Neuronal stem cell (in vitro differentiated cells): ENCODE measurements at regions not wholly inside any gene's neighbourhood (a gene's known extent, or its start where the extent isn't known, plus 50 kb on each side); places are given as distances from the start of the nearest gene placed in this dataset.

ENCODE experiments used
- DNase-seq: peaks from one replicate; pipeline ENCODE4 v3.0.0-alpha.2; 2013; ENCODE audit warnings: low spot score
- H2AFZ ChIP-seq: one replicate; pipeline ENCODE4 v1.6.1; 2013; ENCODE audit warnings: mild to moderate bottlenecking, low read length, inconsistent platforms
- H2AK5ac ChIP-seq: 2 replicates; pipeline ENCODE4 v1.6.1; 2013; ENCODE audit warnings: low read depth, mild to moderate bottlenecking, inconsistent platforms, low read length, moderate library complexity, mixed read lengths
- H2BK120ac ChIP-seq: 2 replicates; pipeline ENCODE4 v1.6.1; 2013; ENCODE audit warnings: low read depth, mild to moderate bottlenecking, inconsistent platforms, low read length, moderate library complexity, mixed read lengths
- H2BK12ac ChIP-seq: one replicate; pipeline ENCODE4 v1.6.1; 2013; ENCODE audit warnings: low read length, inconsistent platforms
- H2BK15ac ChIP-seq: 2 replicates; pipeline ENCODE4 v1.6.1; 2013; ENCODE audit warnings: mild to moderate bottlenecking, low read length, inconsistent platforms, mixed read lengths
- H2BK5ac ChIP-seq: one replicate; pipeline ENCODE4 v1.6.1; 2013; ENCODE audit warnings: inconsistent platforms, mild to moderate bottlenecking, low read length, moderate library complexity
- H3K14ac ChIP-seq: one replicate; pipeline ENCODE4 v1.6.1; 2013; ENCODE audit warnings: low read length, inconsistent platforms
- H3K18ac ChIP-seq: 2 replicates; pipeline ENCODE4 v1.6.1; 2013; ENCODE audit warnings: low read length, inconsistent platforms
- H3K23ac ChIP-seq: 2 replicates; pipeline ENCODE4 v1.6.1; 2013; ENCODE audit warnings: low read depth, mild to moderate bottlenecking, mixed read lengths, low read length, inconsistent platforms; ENCODE audit not compliant: poor library complexity
- H3K27ac ChIP-seq: replicated peaks from 3 replicates; pipeline ENCODE4 v1.5.1; 2013; ENCODE audit warnings: low read length, inconsistent platforms
- H3K27me3 ChIP-seq, 3 experiments: 2 replicates each; pipeline ENCODE4 v1.6.1; 2013; ENCODE audit warnings: low read length in 3 of 3, mild to moderate bottlenecking in 2 of 3, inconsistent platforms in 1 of 3, low read depth in 1 of 3, mixed read lengths in 1 of 3, moderate library complexity in 1 of 3; ENCODE audit not compliant: control insufficient read depth in 3 of 3, insufficient read depth in 3 of 3
- H3K36me3 ChIP-seq, 2 donors: replicated peaks in 1 of 2; 2 replicates each; pipeline ENCODE4 v1.6.1; 2013; ENCODE audit warnings: low read length in 2 of 2; ENCODE audit not compliant: control insufficient read depth in 2 of 2, insufficient read depth in 2 of 2
- H3K4ac ChIP-seq: 2 replicates; pipeline ENCODE4 v1.6.1; 2013; ENCODE audit warnings: inconsistent platforms, mild to moderate bottlenecking, low read length, moderate library complexity
- H3K4me1 ChIP-seq, 2 donors: 1 replicate in 1 of 2; 2 replicates in 1 of 2; pipeline ENCODE4 v1.6.1; 2013; ENCODE audit warnings: low read length in 2 of 2, low read depth in 1 of 2; ENCODE audit not compliant: control insufficient read depth in 2 of 2, insufficient read depth in 1 of 2
- H3K4me2 ChIP-seq: one replicate; pipeline ENCODE4 v1.6.1; 2013; ENCODE audit warnings: mild to moderate bottlenecking, low read length, inconsistent platforms; ENCODE audit not compliant: insufficient read depth, poor library complexity, severe bottlenecking
- H3K4me3 ChIP-seq, 2 donors: 2 replicates each; pipeline ENCODE4 v1.5.1; 2013; ENCODE audit warnings: low read length in 2 of 2, mild to moderate bottlenecking in 2 of 2, inconsistent platforms in 1 of 2, moderate library complexity in 1 of 2
- H3K79me1 ChIP-seq: one replicate; pipeline ENCODE4 v1.6.1; 2013; ENCODE audit warnings: low read depth, mild to moderate bottlenecking, inconsistent platforms, low read length, moderate library complexity
- H3K9ac ChIP-seq: one replicate; pipeline ENCODE4 v1.6.1; 2013; ENCODE audit warnings: mild to moderate bottlenecking, low read depth, low read length, inconsistent platforms; ENCODE audit not compliant: poor library complexity
- H3K9me3 ChIP-seq, 2 donors: replicated peaks in 1 of 2; 2 replicates each; pipeline versions ENCODE3 to v1.6.1; 2013; ENCODE audit warnings: low read length in 2 of 2, mild to moderate bottlenecking in 2 of 2, inconsistent platforms in 1 of 2, low read depth in 1 of 2, mixed read lengths in 1 of 2, moderate library complexity in 1 of 2; ENCODE audit not compliant: control insufficient read depth in 2 of 2, insufficient read depth in 1 of 2
- H4K8ac ChIP-seq: one replicate; pipeline ENCODE4 v1.6.1; 2013; ENCODE audit warnings: low read depth, mild to moderate bottlenecking, inconsistent platforms, low read length, moderate library complexity
- H4K91ac ChIP-seq: one replicate; pipeline ENCODE4 v1.6.1; 2013; ENCODE audit warnings: low read length, low read depth, mild to moderate bottlenecking, inconsistent platforms; ENCODE audit not compliant: poor library complexity
- WGBS, 2 donors: extraction: QIAGEN DNeasy Blood & Tissue Kit; methylation state at CpG; one replicate each; pipeline ENCODE4 v1.1.7; 2013; ENCODE audit warnings: missing lambda C conversion rate in 2 of 2, mixed read lengths in 1 of 2; ENCODE audit not compliant: insufficient read length in 2 of 2, insufficient replicate concordance in 1 of 2; ENCODE audit errors: extremely low coverage in 2 of 2; 5-methylcytosine and 5-hydroxymethylcytosine counted together

DNA sequence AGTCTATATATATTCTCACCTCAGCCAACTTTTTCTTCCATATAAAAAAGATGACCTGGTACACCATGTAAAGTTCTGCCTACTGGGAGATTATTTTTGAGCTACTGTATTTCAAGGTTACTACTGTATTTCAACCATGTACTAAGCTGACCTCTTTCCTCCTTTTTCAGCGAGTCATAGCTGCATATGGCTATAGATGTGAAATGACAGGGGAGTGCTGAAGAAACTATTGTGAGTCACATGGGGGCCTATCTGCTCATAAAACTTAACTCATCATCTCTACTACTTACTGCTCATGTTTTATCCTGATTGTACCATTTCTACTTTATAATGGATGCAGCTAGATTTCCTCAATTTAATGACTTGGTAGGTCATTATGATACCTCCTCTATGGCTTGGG lies 571.4 kb upstream of the ATP2B1 start:
- Histone ChIP-seq H2BK15ac (no peak overlapping the region), H3K9me3 (peaks cover 3 to 5% of the 10 kb centered on the region in 2 donors), H2BK120ac (no peak overlapping the region), H3K79me1 (no peaks in the 10 kb centered on the region), H2BK12ac (no peak overlapping the region), H3K36me3 (no peaks in the 10 kb centered on the region), H3K4ac (no peak overlapping the region), H3K27ac (no peak overlapping the region), H3K27me3 (no peaks in the 10 kb centered on the region), H2AFZ (no peak overlapping the region), H3K4me1 (no peaks in the 10 kb centered on the region), H4K8ac (no peak overlapping the region), H3K4me2 (no peak overlapping the region), H3K9ac (no peak overlapping the region), H3K4me3 (no peak overlapping the region), H3K14ac (no peak overlapping the region), H3K18ac (no peak overlapping the region), H4K91ac (no peak overlapping the region), H2BK5ac (no peak overlapping the region), H2AK5ac (no peak overlapping the region), H3K23ac (no peak overlapping the region)
- no CpG with 5 or more reads among the region's 1 CpG for WGBS, 2 donors
- DNase-seq, result no peak

DNA sequence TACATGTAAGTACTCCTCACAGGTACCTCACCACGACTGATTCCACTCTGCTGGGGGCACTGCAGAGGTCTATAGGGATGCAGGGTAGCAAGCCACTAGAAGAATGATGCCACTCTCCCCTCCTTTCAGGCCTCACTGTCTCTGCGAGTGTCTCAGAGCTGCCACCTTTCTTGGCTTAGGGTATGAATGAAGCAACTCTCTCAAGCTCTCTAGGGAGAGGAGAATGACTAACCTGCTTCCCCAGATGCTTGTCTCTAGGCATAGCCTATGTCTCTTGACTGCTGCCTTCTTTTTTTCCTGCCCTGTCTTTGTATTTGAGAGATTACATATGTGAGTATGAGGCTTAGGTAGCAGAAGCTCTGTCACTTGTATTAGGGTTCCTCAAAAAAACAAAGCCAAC lies 566.5 kb upstream of the ATP2B1 start:
- no peaks in the 10 kb centered on the region for H3K36me3 ChIP-seq
- no peak overlapping the region for H3K14ac ChIP-seq
- no peak overlapping the region for H3K23ac ChIP-seq
- no peak overlapping the region for H2AK5ac ChIP-seq
- H2AFZ ChIP-seq, result no peak overlapping the region
- H2BK12ac ChIP-seq, result no peak overlapping the region
- H3K4me1 ChIP-seq, result no peaks in the 10 kb centered on the region
- H4K91ac ChIP-seq, result no peak overlapping the region
- no peak overlapping the region for H3K4me3 ChIP-seq
- H3K9me3 ChIP-seq, result no peaks in the 10 kb centered on the region
- H3K79me1 ChIP-seq, result no peaks in the 10 kb centered on the region
- H3K27me3 ChIP-seq, result no peaks in the 10 kb centered on the region
- no peak overlapping the region for H2BK5ac ChIP-seq
- H3K4ac ChIP-seq, result no peak overlapping the region
- H4K8ac ChIP-seq, result no peak overlapping the region
- no peak overlapping the region for H3K18ac ChIP-seq
- WGBS, 2 donors, result no CpG with 5 or more reads among the region's 2 CpGs
- H3K9ac ChIP-seq, result no peak overlapping the region
- H3K4me2 ChIP-seq, result no peak overlapping the region
- no peak overlapping the region for H2BK120ac ChIP-seq
- DNase-seq, result no peak
- H3K27ac ChIP-seq, result no peak overlapping the region
- no peak overlapping the region for H2BK15ac ChIP-seq

DNA sequence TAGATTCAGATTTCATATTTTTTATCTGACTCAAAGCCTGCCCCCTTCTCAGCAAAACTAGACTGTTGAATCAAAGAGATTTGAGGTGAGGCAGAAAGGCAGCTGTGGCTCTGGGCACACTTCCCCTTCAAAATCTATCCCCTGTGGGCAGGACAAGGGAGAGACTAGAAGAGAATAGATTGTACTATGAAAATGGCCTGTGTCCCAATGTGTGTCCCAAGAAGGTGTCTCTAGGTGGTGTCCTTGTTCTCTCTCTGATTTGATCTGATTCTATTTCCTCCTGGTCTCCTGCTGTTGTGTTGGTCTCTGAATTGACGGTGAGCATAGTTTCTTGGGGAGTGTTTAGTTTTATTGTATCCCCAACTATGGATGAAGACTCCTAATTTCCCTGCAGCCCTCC lies 565.8 kb upstream of the ATP2B1 start:
- H2AK5ac ChIP-seq, result no peak overlapping the region

DNA sequence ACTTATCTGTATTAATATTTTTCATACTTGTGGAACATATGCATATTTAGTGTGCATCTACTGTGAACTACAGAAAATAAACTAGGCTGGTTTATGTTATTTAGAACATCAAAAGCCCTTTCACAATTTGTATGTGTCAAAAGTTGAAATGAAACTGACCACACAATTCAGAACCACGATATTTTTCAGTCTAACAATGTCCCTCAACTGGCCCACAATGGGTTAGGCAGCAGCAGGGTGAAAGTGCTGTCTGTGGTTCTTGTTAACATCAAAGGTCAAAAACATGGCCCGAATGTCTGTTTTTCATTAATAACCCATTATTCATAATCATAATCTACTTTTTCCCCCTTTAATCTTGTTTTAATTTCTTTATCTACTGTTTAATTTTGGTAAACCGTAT lies 559.9 kb upstream of the ATP2B1 start:
- no peak overlapping the region for H2BK5ac ChIP-seq
- no peak overlapping the region for H4K91ac ChIP-seq
- H2BK12ac ChIP-seq, result no peak overlapping the region
- no peak for DNase-seq
- no peak overlapping the region for H2BK120ac ChIP-seq
- no peak overlapping the region for H3K4me2 ChIP-seq
- no peak overlapping the region for H3K9ac ChIP-seq
- no peak overlapping the region for H2BK15ac ChIP-seq
- WGBS, 2 donors, result no CpG with 5 or more reads among the region's 3 CpGs
- H3K4ac ChIP-seq, result no peak overlapping the region
- no peak overlapping the region for H3K23ac ChIP-seq
- no peaks in the 10 kb centered on the region for H3K27me3 ChIP-seq
- H3K14ac ChIP-seq, result no peak overlapping the region
- H3K9me3 ChIP-seq, result no peaks in the 10 kb centered on the region
- no peak overlapping the region for H4K8ac ChIP-seq
- H3K18ac ChIP-seq, result no peak overlapping the region
- H2AFZ ChIP-seq, result no peak overlapping the region
- no peaks in the 10 kb centered on the region for H3K79me1 ChIP-seq
- no peaks in the 10 kb centered on the region for H3K4me1 ChIP-seq
- no peak overlapping the region for H3K27ac ChIP-seq
- H2AK5ac ChIP-seq, result no peak overlapping the region
- no peaks in the 10 kb centered on the region for H3K36me3 ChIP-seq
- no peak overlapping the region for H3K4me3 ChIP-seq

More for the DNA sequence above, 565.8 kb upstream of the ATP2B1 start:
- no peaks in the 10 kb centered on the region for H3K36me3 ChIP-seq
- H3K4me1 ChIP-seq, result no peaks in the 10 kb centered on the region
- no peak overlapping the region for H2BK15ac ChIP-seq
- H3K23ac ChIP-seq, result no peak overlapping the region
- H3K18ac ChIP-seq, result no peak overlapping the region
- H4K91ac ChIP-seq, result no peak overlapping the region
- H4K8ac ChIP-seq, result no peak overlapping the region
- H3K4ac ChIP-seq, result no peak overlapping the region
- no CpG with 5 or more reads among the region's 1 CpG for WGBS, 2 donors
- no peaks in the 10 kb centered on the region for H3K9me3 ChIP-seq
- no peaks in the 10 kb centered on the region for H3K79me1 ChIP-seq
- H2BK5ac ChIP-seq, result no peak overlapping the region
- no peak overlapping the region for H3K27ac ChIP-seq
- no peak overlapping the region for H3K4me2 ChIP-seq
- no peak for DNase-seq
- no peak overlapping the region for H3K9ac ChIP-seq
- H3K4me3 ChIP-seq, result no peak overlapping the region
- H3K14ac ChIP-seq, result no peak overlapping the region
- H3K27me3 ChIP-seq, result no peaks in the 10 kb centered on the region
- H2BK12ac ChIP-seq, result no peak overlapping the region
- no peak overlapping the region for H2BK120ac ChIP-seq
- no peak overlapping the region for H2AFZ ChIP-seq
